ENCODE measurements at regions not wholly inside any gene's neighbourhood (a gene's known extent, or its start where the extent isn't known, plus 50 kb on each side); places are given as distances from the start of the nearest gene placed in this dataset.

- TF ChIP-seq USF2 (CRISPR knock-in tag; IDR thresholded peaks at IDR 0.05) (no peak), NR2C2 (CRISPR knock-in tag; IDR thresholded peaks at IDR 0.05) (no peak), ZBTB21 (CRISPR knock-in tag; IDR thresholded peaks at IDR 0.05; ENCODE audit: borderline replicate concordance) (no peak)
These were observed 264.4 kb downstream of the CHL1 start for GRCh38 chr3:461006-461405.

Data from WTC11 (cell line).